ENCODE measurements at regions not wholly inside any gene's neighbourhood (a gene's known extent, or its start where the extent isn't known, plus 50 kb on each side); places are given as distances from the start of the nearest gene placed in this dataset.
A peak's percentile ranks its signal among the peaks of the same experiment; 100 is the strongest.
"Not testable (repeated sequence)": the region's sequence is repeated elsewhere in the genome, so short reads cannot be mapped to it uniquely, and the experiment has no call there.

GRCh38 chr3:104245981-104246380 is 1120.7 kb upstream of the ALCAM start:
- Mint-ChIP-seq H3K27ac (ENCODE audit: unreplicated experiment) (no peak overlapping the region), H3K9me3 (ENCODE audit: unreplicated experiment) (peaks cover 5% of the 10 kb centered on the region), H3K4me3 (ENCODE audit: unreplicated experiment) (no peak overlapping the region), H3K27me3 (ENCODE audit: unreplicated experiment) (peaks cover 3% of the 10 kb centered on the region), H3K4me1 (ENCODE audit: low read depth, unreplicated experiment) (no peaks in the 10 kb centered on the region), H3K36me3 (ENCODE audit: unreplicated experiment) (peaks cover 9% of the 10 kb centered on the region)
- TF ChIP-seq CTCF (IDR thresholded peaks at IDR 0.05; ENCODE audit: partially characterized antibody, unreplicated experiment): no peak
- DNase-seq: no peak

- peak overlapping the region; percentile 91 for H3K27ac Mint-ChIP-seq (ENCODE audit: unreplicated experiment)
- H3K9me3 Mint-ChIP-seq (ENCODE audit: unreplicated experiment): peaks cover 3% of the 10 kb centered on the region
- H3K36me3 Mint-ChIP-seq (ENCODE audit: unreplicated experiment): no peaks in the 10 kb centered on the region
- DNase-seq: peak; percentile 19
- H3K4me1 Mint-ChIP-seq (ENCODE audit: low read depth, unreplicated experiment): peaks cover 26% of the 10 kb centered on the region
- no peaks in the 10 kb centered on the region for H3K27me3 Mint-ChIP-seq (ENCODE audit: unreplicated experiment)
- no peak for TF ChIP-seq CTCF (IDR thresholded peaks at IDR 0.05; ENCODE audit: partially characterized antibody, unreplicated experiment)
- peak overlapping the region; percentile 17 for H3K4me3 Mint-ChIP-seq (ENCODE audit: unreplicated experiment)
Measured at GRCh38 chr3:104257486-104257885, 1109.2 kb upstream of the ALCAM start.

DNA sequence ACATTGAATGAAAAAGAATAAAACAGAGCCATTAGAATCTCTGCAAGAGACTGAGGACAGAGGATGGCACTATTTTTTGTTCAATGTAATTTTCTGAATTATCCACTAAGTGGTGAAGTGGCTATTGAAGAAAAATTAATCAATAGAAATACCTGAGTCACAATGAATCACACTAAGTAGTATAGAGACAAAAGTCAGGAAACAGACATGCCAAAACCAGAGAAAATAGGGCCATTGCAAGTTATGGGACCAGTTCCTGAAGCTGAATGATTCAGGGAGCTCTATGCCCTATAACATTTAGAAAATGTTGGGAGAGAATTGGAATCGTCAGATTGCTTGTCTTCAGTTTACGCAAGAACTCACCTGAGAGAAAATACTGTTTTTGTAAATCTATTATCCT is 1103.2 kb upstream of the ALCAM start:
- H3K4me3 Mint-ChIP-seq (ENCODE audit: unreplicated experiment): no peak overlapping the region
- no peak for DNase-seq
- H3K27ac Mint-ChIP-seq (ENCODE audit: unreplicated experiment): no peak overlapping the region
- H3K9me3 Mint-ChIP-seq (ENCODE audit: unreplicated experiment): no peaks in the 10 kb centered on the region
- H3K36me3 Mint-ChIP-seq (ENCODE audit: unreplicated experiment): no peaks in the 10 kb centered on the region
- H3K27me3 Mint-ChIP-seq (ENCODE audit: unreplicated experiment): no peaks in the 10 kb centered on the region
- no peak for TF ChIP-seq CTCF (IDR thresholded peaks at IDR 0.05; ENCODE audit: partially characterized antibody, unreplicated experiment)
- peaks cover 5% of the 10 kb centered on the region for H3K4me1 Mint-ChIP-seq (ENCODE audit: low read depth, unreplicated experiment)

DNA sequence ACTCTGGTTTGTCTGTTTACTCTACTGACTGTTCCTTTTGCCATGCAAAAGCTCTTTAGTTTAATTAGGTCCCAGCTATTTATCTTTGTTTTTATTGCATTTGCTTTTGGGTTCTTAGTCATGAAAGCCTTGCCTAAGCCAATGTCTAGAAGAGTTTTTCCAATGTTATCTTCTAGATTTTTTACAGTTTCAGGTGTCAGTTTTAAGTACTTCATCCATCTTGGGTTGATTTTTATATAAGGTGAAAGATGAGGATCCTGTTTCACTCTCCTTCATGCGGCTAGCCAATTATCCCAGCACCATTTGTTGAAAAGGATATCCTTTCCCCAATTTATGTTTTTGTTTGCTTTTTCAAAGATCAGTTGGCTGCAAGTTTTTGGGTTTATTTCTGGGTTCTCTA is 1100.5 kb upstream of the ALCAM start:
- H3K27me3 Mint-ChIP-seq (ENCODE audit: unreplicated experiment); H3K4me1 Mint-ChIP-seq (ENCODE audit: low read depth, unreplicated experiment); H3K27ac Mint-ChIP-seq (ENCODE audit: unreplicated experiment); H3K9me3 Mint-ChIP-seq (ENCODE audit: unreplicated experiment); DNase-seq; H3K36me3 Mint-ChIP-seq (ENCODE audit: unreplicated experiment); H3K4me3 Mint-ChIP-seq (ENCODE audit: unreplicated experiment): not testable (repeated sequence)

GRCh38 chr3:104269771-104270170 is 1096.9 kb upstream of the ALCAM start:
- Mint-ChIP-seq H3K4me1 (ENCODE audit: low read depth, unreplicated experiment) (no peaks in the 10 kb centered on the region), H3K36me3 (ENCODE audit: unreplicated experiment) (no peaks in the 10 kb centered on the region), H3K27ac (ENCODE audit: unreplicated experiment) (no peak overlapping the region), H3K27me3 (ENCODE audit: unreplicated experiment) (no peaks in the 10 kb centered on the region), H3K4me3 (ENCODE audit: unreplicated experiment) (no peak overlapping the region), H3K9me3 (ENCODE audit: unreplicated experiment) (no peaks in the 10 kb centered on the region)
- no peak for DNase-seq
- no peak for TF ChIP-seq CTCF (IDR thresholded peaks at IDR 0.05; ENCODE audit: partially characterized antibody, unreplicated experiment)
